ENCODE measurements at regions not wholly inside any gene's neighbourhood (a gene's known extent, or its start where the extent isn't known, plus 50 kb on each side); places are given as distances from the start of the nearest gene placed in this dataset.

DNA sequence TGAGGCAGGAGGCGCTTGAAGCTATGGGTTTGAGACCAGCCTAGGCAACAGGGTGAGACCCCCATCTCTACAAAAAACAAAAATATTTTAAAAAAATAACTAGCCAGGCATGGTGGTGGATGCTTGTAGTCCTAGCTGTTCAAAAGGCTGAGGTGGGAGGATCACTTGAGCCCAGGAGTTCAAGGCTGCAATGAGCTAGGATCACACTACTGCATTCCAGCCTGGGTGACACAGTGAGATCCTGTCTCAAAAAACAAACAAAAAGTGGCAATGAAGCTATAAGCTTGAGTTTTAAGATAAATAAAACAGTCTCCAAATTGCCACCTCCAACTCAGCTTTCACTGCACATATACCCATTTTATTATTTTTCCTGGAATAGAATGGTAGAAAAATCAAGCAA lies 281.3 kb downstream of the IPMK start:
- TF ChIP-seq, protein P1, sequence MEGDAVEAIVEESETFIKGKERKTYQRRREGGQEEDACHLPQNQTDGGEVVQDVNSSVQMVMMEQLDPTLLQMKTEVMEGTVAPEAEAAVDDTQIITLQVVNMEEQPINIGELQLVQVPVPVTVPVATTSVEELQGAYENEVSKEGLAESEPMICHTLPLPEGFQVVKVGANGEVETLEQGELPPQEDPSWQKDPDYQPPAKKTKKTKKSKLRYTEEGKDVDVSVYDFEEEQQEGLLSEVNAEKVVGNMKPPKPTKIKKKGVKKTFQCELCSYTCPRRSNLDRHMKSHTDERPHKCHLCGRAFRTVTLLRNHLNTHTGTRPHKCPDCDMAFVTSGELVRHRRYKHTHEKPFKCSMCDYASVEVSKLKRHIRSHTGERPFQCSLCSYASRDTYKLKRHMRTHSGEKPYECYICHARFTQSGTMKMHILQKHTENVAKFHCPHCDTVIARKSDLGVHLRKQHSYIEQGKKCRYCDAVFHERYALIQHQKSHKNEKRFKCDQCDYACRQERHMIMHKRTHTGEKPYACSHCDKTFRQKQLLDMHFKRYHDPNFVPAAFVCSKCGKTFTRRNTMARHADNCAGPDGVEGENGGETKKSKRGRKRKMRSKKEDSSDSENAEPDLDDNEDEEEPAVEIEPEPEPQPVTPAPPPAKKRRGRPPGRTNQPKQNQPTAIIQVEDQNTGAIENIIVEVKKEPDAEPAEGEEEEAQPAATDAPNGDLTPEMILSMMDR (IDR thresholded peaks at IDR 0.05), result no peak
- TF ChIP-seq EP300 (IDR thresholded peaks at IDR 0.05), result no peak
- no peak for TF ChIP-seq POLR2A (IDR thresholded peaks at IDR 0.05)
- Histone ChIP-seq H3K4me1 (no peaks in the 10 kb centered on the region), H3K36me3 (no peaks in the 10 kb centered on the region), H3K27ac (no peak overlapping the region), H3K9me3 (no peaks in the 10 kb centered on the region), H3K4me3 (no peak overlapping the region), H3K27me3 (no peaks in the 10 kb centered on the region)
- DNase-seq (ENCODE audit: low spot score in 2 of 2), result no peak
- WGBS, 2 donors, result 94 to 96% methylated on average over 1 of the region's 1 CpG

DNA sequence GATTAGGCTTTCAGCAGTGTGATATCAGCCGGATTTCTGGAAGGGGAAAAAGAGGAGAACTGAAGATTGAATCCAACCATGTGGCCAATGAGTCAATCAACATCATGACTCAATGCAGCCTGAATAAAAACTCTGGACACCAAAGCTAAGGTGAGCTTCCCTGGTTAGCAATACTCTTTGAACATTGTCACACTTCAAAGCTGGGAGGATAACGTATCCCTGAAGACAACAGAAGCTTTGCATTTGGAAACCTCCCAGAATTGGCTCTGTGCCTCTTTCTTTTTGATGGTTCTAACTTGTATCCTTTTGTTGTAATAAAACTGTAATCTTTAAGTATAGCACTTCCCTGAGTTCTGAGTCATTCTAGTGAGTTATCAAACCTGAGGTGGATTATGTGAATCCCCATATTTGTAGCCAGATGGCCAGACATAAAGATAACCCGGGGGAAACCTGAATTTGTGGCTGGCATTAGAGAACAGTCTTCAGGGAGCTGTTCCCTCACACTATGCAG lies 284.4 kb downstream of the IPMK start:
- Histone ChIP-seq H3K4me1 (no peaks in the 10 kb centered on the region), H3K9me3 (no peaks in the 10 kb centered on the region), H3K36me3 (no peaks in the 10 kb centered on the region), H3K4me3 (no peak overlapping the region), H3K27ac (no peak overlapping the region), H3K27me3 (no peaks in the 10 kb centered on the region)
- WGBS, 2 donors, result 41 to 63% methylated on average over 3 of the region's 3 CpGs
- DNase-seq (ENCODE audit: low spot score in 2 of 2), result no peak
- TF ChIP-seq EP300 (IDR thresholded peaks at IDR 0.05), result no peak
- TF ChIP-seq, protein P1 (IDR thresholded peaks at IDR 0.05), result no peak
- no peak for TF ChIP-seq POLR2A (IDR thresholded peaks at IDR 0.05)

DNA sequence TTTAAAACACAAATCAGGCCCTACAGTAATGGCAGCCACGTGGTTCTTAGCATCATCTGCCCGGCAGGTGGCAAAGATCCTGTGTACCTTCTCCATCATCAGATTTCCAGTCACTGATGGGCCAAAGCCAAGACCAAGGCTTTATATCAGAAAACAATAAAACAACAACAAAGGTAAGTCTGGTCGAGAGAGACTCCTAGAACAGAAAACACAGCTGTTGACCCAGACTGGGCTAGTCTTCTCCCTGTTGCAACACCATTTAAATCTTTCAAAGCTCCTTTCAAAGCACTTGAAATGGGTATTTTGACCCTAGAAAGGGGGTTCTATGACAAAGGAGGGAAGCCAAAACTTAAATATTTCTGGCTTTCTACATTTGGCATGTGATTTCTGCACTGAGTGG lies 285.6 kb downstream of the IPMK start:
- Histone ChIP-seq H3K4me3 (no peak overlapping the region), H3K27ac (no peak overlapping the region), H3K9me3 (no peaks in the 10 kb centered on the region), H3K4me1 (no peaks in the 10 kb centered on the region), H3K36me3 (no peaks in the 10 kb centered on the region), H3K27me3 (no peaks in the 10 kb centered on the region)
- TF ChIP-seq POLR2A (IDR thresholded peaks at IDR 0.05), result no peak
- TF ChIP-seq EP300 (IDR thresholded peaks at IDR 0.05), result no peak
- TF ChIP-seq, protein P1 (IDR thresholded peaks at IDR 0.05), result no peak
- DNase-seq (ENCODE audit: low spot score in 2 of 2), result no peak
- 39 to 74% methylated on average over 3 of the region's 3 CpGs for WGBS, 2 donors

DNA sequence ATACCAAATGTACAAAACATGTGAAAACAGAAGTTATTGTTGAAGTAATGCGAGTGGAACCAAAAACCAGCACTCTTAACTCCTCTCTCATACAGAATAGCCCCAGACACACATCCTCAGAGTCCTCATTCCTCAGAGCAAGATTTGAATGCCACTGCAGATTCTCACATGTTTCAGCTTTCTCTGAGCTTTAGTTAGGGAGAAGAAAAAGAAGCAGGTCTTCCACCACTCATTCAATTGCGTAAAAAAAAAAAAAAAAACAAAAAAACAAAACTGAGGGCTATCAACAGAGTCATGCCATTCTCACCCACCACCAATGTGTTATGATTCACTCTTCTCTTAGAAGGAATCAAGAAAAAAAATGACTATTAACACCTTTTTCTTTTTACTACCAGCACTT lies 287.7 kb downstream of the IPMK start:
- no peak for DNase-seq (ENCODE audit: low spot score in 2 of 2)
- H3K27me3 ChIP-seq, result no peaks in the 10 kb centered on the region
- no peak for TF ChIP-seq EP300 (IDR thresholded peaks at IDR 0.05)
- no peak for TF ChIP-seq POLR2A (IDR thresholded peaks at IDR 0.05)
- 81 to 92% methylated on average over 2 of the region's 2 CpGs for WGBS, 2 donors
- H3K36me3 ChIP-seq, result no peaks in the 10 kb centered on the region
- no peaks in the 10 kb centered on the region for H3K4me1 ChIP-seq
- no peak overlapping the region for H3K27ac ChIP-seq
- H3K9me3 ChIP-seq, result peaks cover 0 to 4% (median 2%) of the 10 kb centered on the region in 4 donors
- no peak overlapping the region for H3K4me3 ChIP-seq

DNA sequence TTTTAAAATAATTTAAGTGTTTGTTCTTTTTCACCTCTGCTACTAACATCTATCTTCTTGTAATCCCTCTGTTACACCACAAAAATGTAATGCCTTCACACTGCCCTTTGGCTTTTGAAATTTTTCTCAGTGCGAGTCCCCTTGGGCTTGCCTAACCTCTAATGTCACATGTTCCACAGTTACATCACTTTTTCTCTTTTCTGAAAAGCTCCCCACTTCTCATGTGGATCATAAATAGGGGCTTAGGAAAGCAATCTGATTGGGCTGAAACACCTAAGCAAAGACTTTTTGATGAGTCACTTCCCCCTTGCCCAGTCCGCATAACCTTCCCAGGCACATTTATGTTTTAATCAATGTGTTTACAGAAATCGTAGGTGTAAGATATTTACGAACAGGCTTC lies 288.2 kb downstream of the IPMK start:
- DNase-seq (ENCODE audit: low spot score in 2 of 2), result no peak
- no peaks in the 10 kb centered on the region for H3K36me3 ChIP-seq
- peaks cover 0 to 4% (median 2%) of the 10 kb centered on the region in 4 donors for H3K9me3 ChIP-seq
- H3K27ac ChIP-seq, result no peak overlapping the region
- no peaks in the 10 kb centered on the region for H3K4me1 ChIP-seq
- TF ChIP-seq POLR2A (IDR thresholded peaks at IDR 0.05) (no peak), EP300 (IDR thresholded peaks at IDR 0.05) (no peak)
- TF ChIP-seq, protein P1 (IDR thresholded peaks at IDR 0.05), result no peak
- 58 to 62% methylated on average over 4 of the region's 4 CpGs for WGBS, 2 donors
- no peak overlapping the region for H3K4me3 ChIP-seq
- no peaks in the 10 kb centered on the region for H3K27me3 ChIP-seq

DNA sequence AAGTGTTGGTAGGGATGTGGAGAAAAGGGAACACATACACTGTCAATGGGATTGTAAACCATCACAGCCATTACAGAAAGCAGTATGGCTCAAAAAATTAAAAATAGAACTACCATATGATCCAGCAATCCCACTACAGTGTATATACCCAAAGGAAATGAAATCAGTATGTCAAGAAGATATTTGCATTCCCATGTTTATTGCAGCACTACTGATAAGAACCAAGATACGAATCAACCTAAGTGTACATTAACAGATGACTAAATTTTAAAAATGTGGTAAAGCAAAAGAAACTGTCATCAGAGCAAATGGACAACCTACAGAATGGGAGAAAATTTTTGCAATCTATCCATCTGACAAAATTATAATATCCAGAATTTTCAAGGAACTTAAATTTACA lies 290.4 kb downstream of the IPMK start:
- Histone ChIP-seq H3K27me3 (no peaks in the 10 kb centered on the region), H3K4me3 (no peak overlapping the region), H3K36me3 (no peaks in the 10 kb centered on the region), H3K27ac (no peak overlapping the region), H3K4me1 (no peaks in the 10 kb centered on the region), H3K9me3 (peaks cover 0 to 4% (median 2%) of the 10 kb centered on the region in 4 donors)
- no peak for DNase-seq (ENCODE audit: low spot score in 2 of 2)
- TF ChIP-seq EP300 (IDR thresholded peaks at IDR 0.05), result no peak
- TF ChIP-seq POLR2A (IDR thresholded peaks at IDR 0.05), result no peak
- TF ChIP-seq, protein P1 (IDR thresholded peaks at IDR 0.05), result no peak
- 95 to 98% methylated on average over 1 of the region's 1 CpG for WGBS, 2 donors

Measured in tibial nerve (tissue), 4 donors.